BJ (cell line): ENCODE measurements at regions not wholly inside any gene's neighbourhood (a gene's known extent, or its start where the extent isn't known, plus 50 kb on each side); places are given as distances from the start of the nearest gene placed in this dataset.

Experiments
- CTCF ChIA-PET: fragments of 350-600 bp; formaldehyde crosslinking; extraction: SDS; loops from one replicate; lab custom pipeline; 2021; ENCODE audit warnings: antibody characterized with exemption, inconsistent platforms; lab: Yijun Ruan, JAX
- POLR2A ChIA-PET: fragments of 300-600 bp; sonication (Branson Sonifier 250); formaldehyde crosslinking; extraction: SDS; loops from one replicate; lab custom pipeline; 2021; ENCODE audit warnings: antibody characterized with exemption; lab: Charles Lee
- DNase-seq: peaks from one replicate; pipeline ENCODE4 v3.0.0-alpha.2; 2011; ENCODE audit warnings: low read depth
- H3K27me3 ChIP-seq: 2 replicates; pipeline ENCODE4 v1.6.0; 2011; ENCODE audit warnings: low read length; ENCODE audit not compliant: control insufficient read depth, insufficient read depth
- H3K36me3 ChIP-seq: 2 replicates; pipeline ENCODE4 v1.5.1; 2011; ENCODE audit warnings: low read length; ENCODE audit not compliant: control insufficient read depth, insufficient read depth
- H3K4me3 ChIP-seq: 2 replicates; pipeline ENCODE4 v1.5.1; 2011; ENCODE audit warnings: low read depth, mild to moderate bottlenecking, control low read depth, low read length
- CTCF ChIP-seq: IDR thresholded peaks from 2 replicates; pipeline ENCODE4 v1.5.1; 2011; ENCODE audit warnings: low read depth, mild to moderate bottlenecking, control low read depth, inconsistent platforms, low read length, moderate library complexity; ENCODE audit not compliant: insufficient read depth

DNA sequence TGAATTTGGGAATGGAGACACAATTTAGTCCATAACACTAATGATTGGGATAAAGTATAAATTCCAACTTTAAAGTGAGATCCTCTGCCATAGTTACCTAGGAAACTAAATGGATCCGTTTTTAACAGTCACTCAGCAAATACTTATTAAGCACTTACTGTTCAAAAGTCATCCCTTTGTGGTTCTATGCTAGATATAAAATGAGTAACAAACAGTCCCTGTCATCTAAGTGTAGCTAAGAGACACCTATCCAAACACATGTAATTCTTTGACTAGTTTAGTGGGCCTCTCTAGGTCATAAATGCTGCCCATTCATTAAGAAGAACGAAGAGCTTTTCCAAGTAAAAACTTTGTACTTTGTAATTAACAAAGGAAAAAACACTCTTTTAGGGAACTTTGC lies 244.2 kb upstream of the CDIN1 start:
- H3K4me3 ChIP-seq: no peak overlapping the region
- H3K27me3 ChIP-seq: no peaks in the 10 kb centered on the region
- ChIA-PET CTCF (no interaction called here), POLR2A (no interaction called here)
- H3K36me3 ChIP-seq: no peaks in the 10 kb centered on the region
- no peak for DNase-seq
- no peak for TF ChIP-seq CTCF

GRCh38 chr15:36335659-36336058 lies 243.8 kb upstream of the CDIN1 start:
- no peaks in the 10 kb centered on the region for H3K27me3 ChIP-seq
- no peak for TF ChIP-seq CTCF
- no peak for DNase-seq
- no peak overlapping the region for H3K4me3 ChIP-seq
- no peaks in the 10 kb centered on the region for H3K36me3 ChIP-seq
- ChIA-PET POLR2A (no interaction called here), CTCF (no interaction called here)

GRCh38 chr15:36344887-36345286 lies 234.5 kb upstream of the CDIN1 start:
- ChIA-PET POLR2A (no interaction called here), CTCF (no interaction called here)
- Histone ChIP-seq H3K27me3 (no peaks in the 10 kb centered on the region), H3K36me3 (no peaks in the 10 kb centered on the region), H3K4me3 (no peak overlapping the region)
- no peak for TF ChIP-seq CTCF
- DNase-seq: no peak

DNA sequence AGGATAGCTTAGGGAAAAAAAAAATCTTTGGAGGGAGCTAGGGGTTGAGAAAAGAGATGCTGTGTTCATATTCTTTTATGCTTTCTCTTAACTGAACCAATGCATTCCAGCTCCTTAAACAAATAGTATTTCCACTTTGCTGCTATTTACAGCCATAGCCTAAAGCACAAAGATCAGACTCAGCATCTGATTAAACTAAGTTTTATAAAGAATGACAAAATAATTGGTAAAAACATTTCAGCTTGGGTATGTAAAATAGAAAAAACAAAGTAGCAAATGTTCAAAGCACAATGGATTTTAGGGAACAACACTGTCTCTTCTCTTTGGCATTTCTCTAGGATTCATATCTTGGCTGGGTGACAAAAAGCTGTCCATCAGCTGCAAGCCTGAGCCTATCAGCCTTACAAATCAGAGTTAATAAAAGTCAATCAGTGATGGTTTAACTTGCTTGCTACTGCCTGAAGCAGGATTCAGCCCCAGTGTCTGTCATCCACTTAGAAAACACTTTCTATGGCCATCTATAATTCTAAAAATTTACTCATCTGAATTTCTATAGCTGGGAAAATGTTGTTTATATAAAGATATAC lies 232.1 kb upstream of the CDIN1 start:
- Histone ChIP-seq H3K4me3 (no peak overlapping the region), H3K27me3 (no peaks in the 10 kb centered on the region), H3K36me3 (no peaks in the 10 kb centered on the region)
- TF ChIP-seq CTCF: no peak
- POLR2A ChIA-PET: interaction anchor here (0.8 kb wide), 1 partner anchor 11 kb away, joined by 3 read pairs; no protein-coding TSS in a partner anchor
- CTCF ChIA-PET: no interaction called here
- no peak for DNase-seq

- no peaks in the 10 kb centered on the region for H3K36me3 ChIP-seq
- POLR2A ChIA-PET: no interaction called here
- CTCF ChIA-PET: no interaction called here
- DNase-seq: no peak
- H3K4me3 ChIP-seq: no peak overlapping the region
- no peak for TF ChIP-seq CTCF
- no peaks in the 10 kb centered on the region for H3K27me3 ChIP-seq
Measured at GRCh38 chr15:36356466-36356865, 223.0 kb upstream of the CDIN1 start.
